Frontal cortex (tissue), 3 donors: ENCODE measurements at regions not wholly inside any gene's neighbourhood (a gene's known extent, or its start where the extent isn't known, plus 50 kb on each side); places are given as distances from the start of the nearest gene placed in this dataset.

Experiments used
- DNase-seq, 2 donors: peaks; one replicate each; pipeline ENCODE4 v3.0.0; 2012; ENCODE audit warnings: low spot score in 2 of 2
- FAIRE-seq: peaks from 2 replicates; lab custom pipeline; 2012; peaks lifted over from hg19 to GRCh38; lab: Jason Lieb, UNC
- donor health status: control.
- donor health status: control.
- donor health status: control.

DNA sequence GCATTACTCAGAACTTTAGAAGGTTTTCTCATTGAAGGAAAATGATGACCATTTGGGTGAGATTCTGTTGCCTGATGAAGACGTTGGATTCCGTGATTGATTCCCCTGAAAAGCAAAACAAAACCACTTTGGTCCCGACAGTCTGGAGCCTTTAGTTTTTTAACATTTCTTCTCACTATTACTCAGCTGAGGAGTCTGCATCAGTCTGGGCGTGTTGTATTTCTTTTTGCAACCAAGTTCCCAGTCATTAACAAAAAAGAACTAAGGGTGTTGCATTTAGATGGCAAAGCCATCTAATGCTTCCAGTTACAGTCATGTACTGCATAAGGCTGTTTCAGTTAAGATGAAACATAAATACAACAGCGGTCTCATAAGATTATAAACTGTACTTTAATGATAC, 343.1 kb upstream of the CDH2 start:
- no peak for DNase-seq
- FAIRE-seq, result no peak

DNA sequence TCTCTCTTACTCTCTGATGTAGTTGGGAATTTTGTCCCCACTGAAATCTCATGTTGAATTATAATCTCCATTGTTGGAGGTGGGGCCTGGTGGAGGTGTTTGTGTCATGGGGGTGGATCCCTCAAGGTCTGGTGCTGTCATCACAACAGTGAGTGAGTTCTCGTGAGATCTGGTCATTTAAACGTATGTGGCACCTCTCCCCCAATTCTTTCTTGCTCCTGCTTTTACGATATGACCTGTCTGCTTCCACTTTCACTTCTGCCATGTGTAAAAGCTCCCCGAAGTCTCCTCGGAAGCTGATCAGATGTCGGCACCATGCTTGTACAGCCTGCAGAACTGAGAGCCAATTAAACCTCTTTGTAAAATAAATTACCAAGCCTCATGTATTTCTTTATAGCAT, 337.8 kb upstream of the CDH2 start:
- no peak for FAIRE-seq
- no peak for DNase-seq

DNA sequence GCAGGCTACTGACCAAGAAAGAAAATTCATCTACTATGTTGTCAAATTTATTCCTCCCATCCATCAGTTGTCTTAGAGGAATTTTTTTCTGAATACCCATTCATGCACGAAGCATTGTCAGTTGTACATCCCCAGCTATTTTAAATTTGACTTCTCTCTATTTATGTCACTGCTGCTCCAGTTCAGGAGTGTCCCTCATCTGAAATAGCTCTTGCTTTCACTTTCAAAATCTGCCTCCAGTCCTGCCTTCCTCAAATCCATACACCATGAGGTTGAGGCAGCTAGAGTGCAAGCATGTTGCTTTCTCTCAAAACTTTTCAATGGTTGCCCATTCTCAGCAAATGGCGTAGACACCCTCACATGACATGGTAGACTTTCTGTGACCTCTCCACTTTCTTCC, 335.4 kb upstream of the CDH2 start:
- FAIRE-seq, result no peak
- DNase-seq, result no peak

DNA sequence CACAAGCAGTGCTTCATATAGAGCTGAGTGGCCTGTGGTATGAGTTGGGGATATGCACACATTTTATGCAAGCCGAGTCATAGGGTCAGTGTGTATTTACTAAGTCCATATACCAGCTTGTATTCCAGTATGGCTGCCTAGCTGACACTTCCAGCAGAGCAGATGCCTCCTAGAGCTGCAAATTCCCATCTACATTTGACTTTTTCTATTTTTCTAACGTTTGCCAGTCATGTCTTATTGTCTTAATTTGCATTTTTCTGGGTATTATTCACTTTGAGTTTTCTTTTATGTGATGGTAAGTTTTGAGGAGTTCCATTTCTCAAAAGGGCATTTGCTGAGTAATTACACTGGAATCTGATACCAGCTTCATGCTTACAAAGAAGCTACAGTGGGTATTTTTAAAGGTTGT, 334.5 kb upstream of the CDH2 start:
- DNase-seq (no peak), FAIRE-seq (no peak)

DNA sequence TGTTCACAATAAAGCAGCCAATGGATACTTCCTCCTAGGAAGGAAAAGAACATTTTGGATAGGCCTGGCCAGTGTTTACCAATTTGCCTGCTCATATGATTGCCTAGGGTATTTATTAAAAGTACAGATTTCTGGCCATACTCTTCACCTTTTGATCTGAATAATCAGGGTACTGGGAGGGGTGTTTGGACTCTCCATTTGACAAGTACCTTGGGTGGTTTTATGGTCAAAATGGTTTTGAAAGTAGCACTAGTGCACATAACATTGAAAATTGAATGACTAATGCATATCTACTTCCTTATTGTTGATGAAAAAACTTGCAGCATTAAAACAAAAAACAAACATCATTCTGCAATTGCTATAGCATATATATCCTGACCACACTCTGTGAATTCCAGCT, 333.3 kb upstream of the CDH2 start:
- FAIRE-seq (no peak), DNase-seq (no peak)

DNA sequence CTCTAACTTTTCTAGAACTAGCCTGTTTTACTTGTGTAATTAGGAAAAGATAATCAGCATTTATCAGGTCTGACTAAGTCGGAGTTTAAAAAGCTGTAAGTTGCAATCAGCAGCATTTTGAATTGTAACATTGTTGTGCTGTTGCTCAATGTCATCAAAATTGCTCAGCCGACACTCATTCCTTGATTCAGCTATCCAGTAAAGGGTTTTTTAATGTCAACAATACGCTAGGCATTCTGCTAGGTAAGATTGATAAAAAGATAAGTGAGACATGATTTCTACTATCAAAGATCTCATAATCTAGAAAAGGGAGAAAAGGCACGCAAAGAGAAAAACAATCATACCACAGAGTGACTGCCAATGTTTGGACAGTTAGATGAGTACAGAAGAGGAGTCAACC, 327.1 kb upstream of the CDH2 start:
- FAIRE-seq, result no peak
- no peak for DNase-seq

DNA sequence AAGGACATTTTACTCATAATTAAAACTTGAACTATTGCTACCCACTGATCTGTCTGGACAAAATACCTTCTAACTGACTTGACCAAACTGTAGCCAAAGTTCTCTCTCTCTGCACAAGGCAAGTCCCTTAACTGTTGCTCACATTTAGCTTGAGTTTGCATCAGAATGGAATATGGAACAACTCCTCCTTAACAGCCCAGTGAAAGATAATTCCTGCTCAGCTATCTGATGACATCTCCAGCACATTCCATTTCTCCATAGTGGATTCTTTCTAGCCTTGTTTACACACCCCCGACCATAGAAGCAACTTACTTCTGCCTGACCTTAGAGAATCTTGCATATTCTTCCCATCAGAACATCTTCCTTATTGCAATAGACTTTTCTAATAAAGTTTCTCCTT, 317.2 kb upstream of the CDH2 start:
- no peak for DNase-seq
- FAIRE-seq, result no peak

DNA sequence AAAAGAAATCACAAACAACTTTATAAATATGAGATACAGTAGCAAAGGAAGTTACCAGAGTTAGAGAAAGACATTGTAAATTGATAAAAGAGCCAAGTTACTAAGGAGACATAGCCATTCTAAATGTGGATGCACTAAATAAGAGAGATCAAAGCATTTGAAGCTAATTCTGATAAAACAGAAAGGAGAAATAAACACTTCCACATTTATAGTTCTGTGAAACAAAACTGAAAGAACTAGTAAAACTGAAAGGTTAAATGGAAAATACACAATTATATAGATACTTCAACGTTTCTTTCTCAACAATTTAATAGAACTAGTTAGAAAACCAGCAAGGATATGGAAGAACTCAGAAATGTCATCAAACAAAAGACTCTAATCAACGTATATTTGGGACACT, 309.0 kb upstream of the CDH2 start:
- DNase-seq (no peak), FAIRE-seq (no peak)

DNA sequence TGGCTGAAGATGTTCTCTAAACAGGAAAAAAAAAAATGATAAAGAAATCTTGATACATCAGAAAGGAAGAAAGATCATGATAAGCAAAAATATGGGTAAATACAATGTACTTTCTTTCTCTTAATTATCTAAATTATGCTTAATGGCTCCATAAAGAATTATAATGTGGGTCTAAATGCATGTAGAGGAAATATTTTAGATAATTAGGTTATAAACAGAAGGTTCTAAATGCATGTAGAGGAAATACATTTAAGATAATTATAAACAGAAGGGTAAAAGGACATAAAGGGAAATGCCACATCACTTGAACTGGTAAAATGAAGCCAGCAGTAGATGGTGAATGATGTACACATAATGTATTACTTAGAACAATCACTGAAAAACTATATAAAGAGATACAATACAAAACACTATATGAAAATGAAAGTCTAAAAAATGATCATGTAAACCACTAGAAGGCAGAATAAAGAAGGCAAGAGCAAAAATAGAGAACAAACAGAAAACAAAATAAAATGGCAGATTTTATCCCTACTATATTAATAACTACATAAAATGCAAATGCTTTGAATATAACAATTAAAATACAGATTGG, 308.4 kb upstream of the CDH2 start:
- no peak for FAIRE-seq
- no peak for DNase-seq

DNA sequence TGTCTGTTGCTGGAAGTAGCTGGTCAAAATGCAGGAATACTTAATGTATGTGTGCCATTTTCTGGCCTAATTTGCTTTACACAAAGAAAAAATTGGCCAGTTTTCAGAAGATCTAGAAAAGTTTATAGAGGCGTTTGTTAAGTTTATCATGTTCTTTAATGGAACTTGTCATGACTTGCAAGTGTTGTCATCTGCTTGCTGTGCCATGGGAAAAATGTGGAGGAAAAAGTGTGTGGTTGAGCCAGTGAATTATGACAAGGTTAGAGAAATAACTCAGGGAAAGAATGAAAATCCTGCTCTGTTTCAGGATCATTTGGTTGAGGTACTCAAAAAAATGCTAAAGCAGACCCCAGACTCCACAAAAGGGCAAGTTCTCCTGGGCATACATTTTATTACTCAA, 301.6 kb upstream of the CDH2 start:
- FAIRE-seq (no peak), DNase-seq (no peak)

DNA sequence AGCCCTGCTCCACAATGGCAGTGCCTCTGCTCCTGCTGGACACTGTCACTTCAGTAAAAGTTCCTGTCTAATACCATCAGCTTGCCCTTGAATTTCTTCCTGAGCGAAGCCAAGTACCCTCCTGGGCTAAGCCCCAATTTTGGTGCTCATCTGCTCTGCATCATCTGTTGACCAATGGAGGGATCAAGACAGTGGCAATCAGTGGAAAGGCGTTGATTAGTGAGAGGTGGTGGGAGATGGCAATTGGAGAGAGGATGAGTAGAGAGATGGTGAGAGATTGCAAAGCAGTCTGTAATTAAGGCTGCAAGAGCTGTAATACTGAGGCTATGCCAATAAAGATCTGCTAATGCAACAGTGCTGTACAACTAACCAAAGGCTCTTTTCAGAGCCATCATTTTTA, 299.4 kb upstream of the CDH2 start:
- FAIRE-seq (no peak), DNase-seq (no peak)

DNA sequence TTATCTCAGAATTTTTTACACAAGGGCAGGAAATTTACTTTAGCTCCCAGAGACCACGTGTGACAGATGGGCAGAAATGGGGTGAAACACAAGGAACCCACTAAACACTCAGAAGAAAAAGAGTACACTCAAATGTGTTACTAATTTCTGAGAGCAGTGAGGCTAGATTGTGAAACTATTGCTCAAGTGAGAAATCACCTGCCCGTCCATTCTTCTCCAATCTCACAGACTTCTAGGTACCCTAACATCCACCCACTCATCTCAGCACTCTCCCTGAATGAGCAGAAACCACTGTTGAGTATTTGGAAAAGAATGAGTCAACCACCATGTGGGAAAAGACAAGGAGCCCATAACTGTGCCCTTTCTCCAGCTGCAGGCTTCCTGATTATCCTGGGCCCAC, 293.0 kb upstream of the CDH2 start:
- FAIRE-seq (no peak), DNase-seq (no peak)

DNA sequence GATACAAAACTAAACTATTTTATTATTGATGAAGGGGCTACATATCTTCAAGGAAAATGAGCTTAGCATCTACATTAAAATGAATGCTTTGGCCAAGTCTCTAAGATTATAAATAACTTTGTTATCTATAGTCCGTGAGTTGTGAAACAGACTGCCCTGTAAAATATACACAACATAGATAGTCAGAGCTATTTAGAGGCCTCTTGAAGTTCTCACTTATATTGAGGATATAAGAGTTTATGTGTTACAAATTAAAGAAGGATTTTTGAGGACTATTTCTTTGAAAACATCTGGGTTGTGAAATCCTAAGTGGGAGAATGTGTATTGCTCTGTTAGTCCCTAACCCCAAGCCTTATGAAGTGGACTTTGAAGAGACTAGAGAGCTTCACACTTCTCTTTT, 292.0 kb upstream of the CDH2 start:
- no peak for FAIRE-seq
- DNase-seq, result no peak

DNA sequence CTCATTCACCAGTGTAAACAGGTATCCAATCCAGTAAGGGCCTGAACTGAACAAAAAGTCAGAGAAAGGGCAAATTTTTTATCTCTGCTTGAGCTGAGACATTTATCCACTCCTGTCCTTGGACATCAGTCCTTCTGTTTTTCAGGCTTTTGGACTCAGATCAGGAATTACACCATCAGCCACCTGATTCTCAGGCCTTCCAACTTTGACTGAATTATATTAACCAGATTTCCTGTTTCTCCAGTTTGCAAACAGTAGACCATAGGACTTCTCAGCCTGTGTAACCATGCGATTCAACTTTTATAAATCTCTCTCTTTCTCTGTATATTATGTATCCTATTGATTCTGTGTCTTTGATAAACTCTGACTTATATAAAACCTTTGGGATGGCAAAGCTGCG, 289.3 kb upstream of the CDH2 start:
- no peak for DNase-seq
- FAIRE-seq, result no peak

DNA sequence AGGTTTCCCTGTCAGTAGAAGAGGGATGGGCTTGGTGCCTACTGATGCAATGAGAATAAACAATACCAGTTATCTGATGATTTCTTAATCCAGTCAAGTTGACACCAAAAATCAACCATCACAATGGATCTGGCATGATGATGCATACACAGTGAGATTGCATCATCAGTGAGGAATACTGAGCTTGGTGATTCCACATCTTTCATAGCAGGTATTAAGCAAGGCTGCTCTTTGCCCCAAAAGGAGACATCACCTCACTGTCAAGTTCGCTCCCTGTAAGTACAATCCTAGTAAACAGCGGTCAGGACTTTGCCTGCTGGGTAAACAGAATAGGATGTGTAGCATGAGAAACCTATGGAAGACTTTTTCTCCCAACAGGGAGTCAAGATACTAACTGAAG, 282.7 kb upstream of the CDH2 start:
- FAIRE-seq (no peak), DNase-seq (no peak)

DNA sequence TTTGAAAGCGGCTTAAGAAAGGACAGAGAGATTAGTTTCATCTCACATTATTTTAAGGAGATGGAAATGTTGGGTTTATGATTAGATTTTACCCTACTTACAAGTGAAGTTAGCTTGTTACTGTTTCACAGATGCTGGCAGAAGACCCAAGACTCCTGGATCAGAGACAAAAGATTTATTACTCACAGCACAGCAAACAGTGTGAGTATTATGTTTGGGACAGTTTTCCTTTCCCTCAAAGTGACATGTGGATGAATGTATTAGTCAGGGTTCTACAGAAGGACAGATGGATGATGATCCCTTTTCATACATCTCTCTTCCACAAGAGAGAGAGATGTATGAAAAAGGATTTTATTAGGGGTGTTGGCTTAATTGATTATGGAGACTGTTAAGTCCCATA, 281.8 kb upstream of the CDH2 start:
- FAIRE-seq, result no peak
- DNase-seq, result no peak

DNA sequence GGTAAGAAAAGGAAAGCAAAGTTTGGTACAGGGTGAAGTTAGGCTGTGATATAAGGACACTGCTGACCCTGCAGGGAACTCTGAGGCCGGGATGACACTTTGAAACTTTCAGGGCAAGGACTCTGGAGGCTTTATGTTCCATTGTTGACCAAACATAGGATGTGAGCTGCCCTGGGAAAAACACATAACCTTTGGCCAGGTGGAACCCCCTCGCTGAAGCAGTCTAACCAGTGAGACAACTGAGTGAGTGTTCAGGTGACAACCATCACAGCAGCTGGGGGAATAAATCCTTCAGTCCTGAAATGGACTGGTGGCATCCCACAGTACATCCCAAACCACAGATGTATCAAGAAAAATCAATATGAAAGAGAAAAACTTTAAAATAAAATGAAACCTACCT, 280.9 kb upstream of the CDH2 start:
- no peak for FAIRE-seq
- no peak for DNase-seq

DNA sequence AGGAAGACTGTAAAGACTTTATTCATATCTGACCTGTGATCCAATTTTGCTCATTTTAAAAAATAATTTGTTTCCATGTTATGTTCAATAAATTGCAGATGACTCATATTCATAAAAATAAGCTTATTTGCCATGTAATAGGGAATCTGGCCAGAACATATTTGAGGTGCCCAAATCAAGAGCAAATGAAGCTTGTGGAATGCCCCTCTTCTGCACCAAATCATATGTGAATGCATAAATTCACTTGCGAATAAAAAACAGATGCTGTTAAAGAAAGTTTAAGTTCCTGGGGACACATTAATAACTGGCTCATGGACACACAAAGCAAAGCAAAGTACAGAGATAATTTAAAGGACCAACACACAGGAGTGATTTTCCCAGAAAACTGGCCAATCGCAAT, 279.0 kb upstream of the CDH2 start:
- FAIRE-seq, result no peak
- no peak for DNase-seq

DNA sequence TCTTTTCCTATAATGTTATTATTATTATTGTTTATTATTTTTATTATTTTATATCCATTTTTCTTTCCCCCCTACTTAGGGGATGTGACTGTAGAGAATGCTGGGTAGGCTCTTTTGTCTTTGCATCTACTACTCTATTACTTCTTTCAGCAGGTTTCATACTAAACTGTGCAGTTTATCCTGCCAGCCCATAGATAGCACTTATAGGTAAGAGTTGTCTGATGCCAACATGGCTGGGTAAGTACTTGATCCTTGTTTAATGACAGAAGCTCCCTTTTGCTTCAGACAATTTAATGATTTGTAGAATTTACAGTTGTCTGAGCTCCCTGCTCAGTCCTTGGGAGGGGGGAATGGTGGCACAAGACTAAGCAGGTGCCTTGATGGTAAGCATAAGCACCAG, 262.9 kb upstream of the CDH2 start:
- FAIRE-seq (no peak), DNase-seq (no peak)

DNA sequence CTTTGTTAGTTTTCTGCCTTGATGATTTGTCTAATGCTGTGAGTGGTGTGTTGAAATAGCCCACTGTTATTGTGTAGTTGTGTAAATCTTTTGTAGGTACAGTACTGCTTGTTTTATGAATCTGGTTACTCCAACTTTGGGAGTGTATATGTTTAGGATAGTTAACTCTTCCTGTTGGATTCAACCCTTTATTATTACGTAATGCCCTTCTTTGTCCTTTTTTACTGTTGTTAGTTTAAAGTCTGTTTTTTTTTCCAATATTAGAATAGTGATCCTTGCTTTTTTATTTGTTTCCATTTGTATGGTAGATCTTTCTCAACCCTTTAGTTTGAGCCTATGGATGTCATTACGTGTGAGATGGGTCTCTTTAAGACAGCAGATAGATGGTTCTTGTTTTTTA, 261.5 kb upstream of the CDH2 start:
- DNase-seq (no peak), FAIRE-seq (no peak)

DNA sequence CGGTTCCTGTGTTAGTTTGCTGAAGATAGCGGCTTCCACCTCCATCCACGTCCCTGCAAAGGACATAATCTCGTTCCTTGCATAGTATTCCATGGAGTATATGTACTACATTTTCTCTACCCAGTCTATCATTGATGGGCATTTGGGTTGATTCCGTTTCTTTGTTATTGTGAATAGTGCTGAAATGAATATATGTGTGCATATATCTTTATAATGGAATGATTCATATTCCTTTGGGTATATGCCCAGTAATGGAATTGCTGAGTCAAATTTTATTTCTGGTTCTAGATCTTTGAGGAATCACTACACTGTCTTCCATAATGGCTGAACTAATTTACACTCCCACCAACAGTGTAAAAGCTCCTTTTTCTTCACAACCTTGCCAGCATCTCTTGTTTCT, 255.4 kb upstream of the CDH2 start:
- no peak for DNase-seq
- no peak for FAIRE-seq

DNA sequence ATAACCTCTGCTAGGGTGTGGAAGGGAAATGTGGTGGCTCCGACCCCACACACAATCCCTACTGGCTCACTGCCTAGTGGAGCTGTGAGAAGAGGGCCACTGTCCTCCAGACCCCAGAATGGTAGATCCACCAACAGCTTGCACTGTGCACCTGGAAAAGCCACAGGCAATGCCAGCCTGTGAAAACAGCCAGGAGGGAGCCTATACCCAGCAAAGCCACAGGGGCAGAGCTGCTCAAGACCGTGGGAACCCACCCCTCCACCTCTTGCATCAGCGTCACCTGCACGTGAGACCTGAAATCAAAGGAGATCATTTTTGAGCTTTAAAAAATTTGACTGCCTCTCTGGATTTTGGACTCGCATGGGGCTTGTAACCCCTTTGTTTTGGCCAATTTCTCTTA, 249.0 kb upstream of the CDH2 start:
- no peak for FAIRE-seq
- no peak for DNase-seq

DNA sequence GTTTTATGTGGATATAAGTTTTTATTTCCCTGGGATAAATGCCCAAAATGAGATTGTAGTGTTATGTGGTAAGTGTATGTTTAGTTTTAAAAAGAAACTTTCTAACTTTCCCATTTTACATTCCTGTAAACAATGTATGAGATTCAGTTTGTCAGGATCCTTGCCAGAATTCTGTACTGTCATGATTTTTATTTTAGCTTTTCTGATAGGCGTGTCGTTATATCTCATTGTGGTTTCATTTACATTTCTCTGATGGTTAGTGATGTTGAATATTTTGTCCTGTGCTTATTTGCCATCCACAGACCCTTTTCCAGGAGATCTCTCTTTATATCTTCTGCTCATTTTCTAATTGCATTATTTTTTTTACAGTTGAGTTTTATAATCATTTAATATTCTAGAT, 245.6 kb upstream of the CDH2 start:
- no peak for DNase-seq
- FAIRE-seq, result no peak
